Nephron (organoid): ENCODE measurements at regions not wholly inside any gene's neighbourhood (a gene's known extent, or its start where the extent isn't known, plus 50 kb on each side); places are given as distances from the start of the nearest gene placed in this dataset.

ENCODE experiments used
- H3K27ac Mint-ChIP-seq, 3 experiments: 2 replicates each; pipeline ENCODE4 v1.8.0; 2020; ENCODE audit warnings: mixed read lengths in 3 of 3, mild to moderate bottlenecking in 2 of 3, moderate library complexity in 1 of 3
- H3K27me3 Mint-ChIP-seq: 2 replicates; pipeline ENCODE4 v1.8.0; 2021; ENCODE audit warnings: low read depth, mild to moderate bottlenecking, moderate library complexity, mixed read lengths
- H3K36me3 Mint-ChIP-seq: 2 replicates; pipeline ENCODE4 v1.8.0; 2020; ENCODE audit warnings: low read depth, mixed read lengths
- H3K4me1 Mint-ChIP-seq: 2 replicates; pipeline ENCODE4 v1.8.0; 2020; ENCODE audit warnings: mixed read lengths
- H3K4me3 Mint-ChIP-seq, 3 experiments: 2 replicates each; pipeline ENCODE4 v1.8.0; 2020; ENCODE audit warnings: mild to moderate bottlenecking in 3 of 3, mixed read lengths in 3 of 3, moderate library complexity in 2 of 3
- H3K9me3 Mint-ChIP-seq: 2 replicates; pipeline ENCODE4 v1.8.0; 2020; ENCODE audit warnings: mixed read lengths
- TF ChIP-seq, protein P1 (sequence below), 3 experiments: fragments of 200-600 bp; sonication (generic); IDR thresholded peaks; one replicate each; pipeline ENCODE4 v1.5.0; 2021; ENCODE audit warnings: antibody characterized with exemption in 3 of 3; ENCODE audit not compliant: unreplicated experiment in 3 of 3

DNA sequence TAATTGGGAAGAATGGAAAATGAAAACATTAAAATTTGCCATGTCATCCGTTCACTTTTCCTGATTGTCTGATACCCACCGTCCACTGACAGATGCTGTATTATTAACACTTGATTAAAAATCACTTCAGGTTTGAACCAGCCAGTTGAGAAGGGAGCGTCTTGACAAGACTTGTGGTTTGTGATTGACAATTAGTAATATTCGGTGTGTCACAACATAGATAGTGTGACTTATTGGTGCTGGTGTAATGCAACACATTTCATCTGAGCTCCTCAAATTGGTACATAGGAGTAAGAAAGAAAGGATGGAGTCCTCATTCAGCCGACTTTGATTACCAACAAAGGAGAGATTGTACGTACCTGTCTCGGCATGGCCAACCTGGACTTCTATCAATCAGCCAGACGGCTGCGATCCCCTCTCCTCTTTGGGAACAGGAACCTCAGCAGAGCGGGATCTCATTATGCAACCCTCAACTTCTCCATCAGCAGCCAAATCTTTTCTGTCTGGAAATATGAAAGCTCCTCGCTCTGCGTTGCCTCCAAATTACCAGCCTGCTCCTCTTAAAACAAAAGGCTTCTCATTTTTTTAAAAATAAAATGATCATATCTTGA lies 211.7 kb upstream of the MVB12B start:
- Mint-ChIP-seq H3K4me3 (no peak overlapping the region), H3K27me3 (peaks cover 49% of the 10 kb centered on the region), H3K36me3 (no peaks in the 10 kb centered on the region), H3K4me1 (no peaks in the 10 kb centered on the region), H3K9me3 (peaks cover 2% of the 10 kb centered on the region), H3K27ac (no peak overlapping the region)
- TF ChIP-seq, protein P1, sequence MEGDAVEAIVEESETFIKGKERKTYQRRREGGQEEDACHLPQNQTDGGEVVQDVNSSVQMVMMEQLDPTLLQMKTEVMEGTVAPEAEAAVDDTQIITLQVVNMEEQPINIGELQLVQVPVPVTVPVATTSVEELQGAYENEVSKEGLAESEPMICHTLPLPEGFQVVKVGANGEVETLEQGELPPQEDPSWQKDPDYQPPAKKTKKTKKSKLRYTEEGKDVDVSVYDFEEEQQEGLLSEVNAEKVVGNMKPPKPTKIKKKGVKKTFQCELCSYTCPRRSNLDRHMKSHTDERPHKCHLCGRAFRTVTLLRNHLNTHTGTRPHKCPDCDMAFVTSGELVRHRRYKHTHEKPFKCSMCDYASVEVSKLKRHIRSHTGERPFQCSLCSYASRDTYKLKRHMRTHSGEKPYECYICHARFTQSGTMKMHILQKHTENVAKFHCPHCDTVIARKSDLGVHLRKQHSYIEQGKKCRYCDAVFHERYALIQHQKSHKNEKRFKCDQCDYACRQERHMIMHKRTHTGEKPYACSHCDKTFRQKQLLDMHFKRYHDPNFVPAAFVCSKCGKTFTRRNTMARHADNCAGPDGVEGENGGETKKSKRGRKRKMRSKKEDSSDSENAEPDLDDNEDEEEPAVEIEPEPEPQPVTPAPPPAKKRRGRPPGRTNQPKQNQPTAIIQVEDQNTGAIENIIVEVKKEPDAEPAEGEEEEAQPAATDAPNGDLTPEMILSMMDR (IDR thresholded peaks at IDR 0.05; ENCODE audit: unreplicated experiment in 3 of 3): no peak

DNA sequence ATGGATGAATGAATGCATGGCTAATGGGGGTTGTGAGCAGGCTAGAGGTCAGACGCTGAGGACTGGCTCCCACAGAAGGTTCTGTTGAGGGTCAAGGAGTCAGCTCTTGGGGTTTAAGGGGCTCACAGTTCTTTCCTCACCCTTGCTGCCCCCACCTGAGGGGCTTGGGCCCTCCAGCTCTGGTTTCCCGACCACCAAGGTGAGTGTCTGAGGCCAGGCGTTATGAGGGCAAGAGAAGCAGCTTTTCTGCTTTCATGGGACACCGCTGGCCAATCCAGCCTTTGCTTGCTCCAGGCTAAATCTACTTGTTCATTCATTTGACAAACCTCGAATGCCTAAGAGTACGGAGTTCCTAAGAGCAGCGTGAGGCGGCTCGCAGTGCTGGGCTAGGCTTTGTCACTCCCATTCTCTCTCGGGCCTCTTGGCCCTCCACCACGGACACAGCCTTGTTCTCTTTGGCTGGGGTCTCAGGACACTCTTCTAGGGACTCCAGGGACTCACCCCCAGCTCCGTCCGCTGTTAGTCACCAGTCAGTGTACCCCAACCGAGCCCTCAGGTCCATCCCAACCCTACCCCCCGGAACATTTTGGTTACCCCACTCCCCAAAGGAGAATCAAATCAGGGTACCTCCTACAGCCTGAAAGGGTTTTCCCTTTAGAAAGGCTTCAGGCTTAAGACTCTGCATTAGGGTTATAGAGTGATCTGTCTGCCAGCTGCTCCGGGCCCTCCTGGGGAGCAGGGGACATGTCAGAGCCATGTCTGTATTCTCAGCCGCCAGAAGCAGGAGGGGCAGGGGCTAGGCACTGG lies 210.1 kb upstream of the MVB12B start:
- TF ChIP-seq, protein P1 (IDR thresholded peaks at IDR 0.05; ENCODE audit: unreplicated experiment in 3 of 3): no peak
- peaks cover 40% of the 10 kb centered on the region for H3K27me3 Mint-ChIP-seq
- no peaks in the 10 kb centered on the region for H3K36me3 Mint-ChIP-seq
- H3K27ac Mint-ChIP-seq: no peak overlapping the region
- H3K4me3 Mint-ChIP-seq: no peak overlapping the region
- H3K4me1 Mint-ChIP-seq: no peaks in the 10 kb centered on the region
- H3K9me3 Mint-ChIP-seq: peaks cover 2% of the 10 kb centered on the region

DNA sequence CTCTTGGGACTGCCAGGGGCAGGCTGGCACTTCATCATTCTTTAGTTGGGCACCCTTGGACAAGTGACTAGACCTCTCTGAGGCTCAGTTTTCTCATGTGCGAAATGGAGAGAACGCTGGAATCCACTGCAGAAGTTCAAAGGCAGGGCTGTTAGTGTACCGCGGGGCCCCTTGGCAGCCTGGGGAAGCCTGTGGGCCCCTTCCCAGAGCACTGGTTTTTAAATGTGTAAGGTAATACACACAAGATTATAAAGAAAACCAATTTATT lies 209.5 kb upstream of the MVB12B start:
- Mint-ChIP-seq H3K27me3 (peaks cover 38% of the 10 kb centered on the region), H3K9me3 (peaks cover 2% of the 10 kb centered on the region), H3K4me1 (no peaks in the 10 kb centered on the region), H3K27ac (no peak overlapping the region), H3K4me3 (no peak overlapping the region), H3K36me3 (no peaks in the 10 kb centered on the region)
- TF ChIP-seq, protein P1 (IDR thresholded peaks at IDR 0.05; ENCODE audit: unreplicated experiment in 3 of 3): no peak

DNA sequence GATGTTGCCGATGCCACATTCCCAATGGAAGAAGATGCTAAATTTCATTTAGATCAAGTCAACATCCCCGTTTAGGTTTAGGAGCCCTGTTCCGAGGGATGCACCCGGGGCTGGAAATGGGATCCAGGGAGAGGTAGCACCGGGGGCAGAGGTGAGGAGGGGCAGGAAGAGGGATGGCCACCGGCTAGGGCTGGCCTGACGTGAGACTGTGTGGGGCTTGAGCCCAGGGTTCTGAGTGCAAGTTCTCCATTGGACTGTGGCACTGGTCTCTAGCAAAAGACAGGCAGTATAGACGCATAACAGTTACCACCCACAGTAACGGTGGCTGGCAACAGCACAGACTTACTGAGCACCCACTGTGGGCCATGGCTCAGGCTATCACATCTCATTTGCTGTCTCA lies 209.0 kb upstream of the MVB12B start:
- Mint-ChIP-seq H3K4me1 (no peaks in the 10 kb centered on the region), H3K9me3 (peaks cover 2% of the 10 kb centered on the region), H3K4me3 (no peak overlapping the region), H3K27me3 (peaks cover 36% of the 10 kb centered on the region), H3K36me3 (no peaks in the 10 kb centered on the region), H3K27ac (no peak overlapping the region)
- TF ChIP-seq, protein P1 (IDR thresholded peaks at IDR 0.05; ENCODE audit: unreplicated experiment in 3 of 3): no peak

DNA sequence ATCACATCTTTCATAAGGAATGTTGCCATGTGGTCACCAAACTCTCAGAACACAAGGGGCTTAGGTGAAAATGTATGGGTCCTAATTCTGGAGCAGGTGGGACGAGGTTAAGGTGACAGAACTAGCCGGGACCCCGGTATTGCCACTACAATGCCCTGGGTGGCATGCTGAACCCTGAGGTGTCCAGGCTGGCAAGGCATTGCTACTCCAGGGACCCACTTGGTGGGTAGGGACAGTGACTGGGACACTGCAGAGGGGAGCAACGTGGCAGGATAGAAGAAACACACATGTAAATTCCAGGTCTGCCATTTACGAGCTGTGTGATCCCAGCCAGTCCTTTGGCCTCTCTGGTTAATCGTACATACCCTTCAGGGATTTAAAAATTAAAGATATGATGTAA lies 206.9 kb upstream of the MVB12B start:
- H3K4me1 Mint-ChIP-seq: no peaks in the 10 kb centered on the region

More for the DNA sequence above, 206.9 kb upstream of the MVB12B start:
- H3K36me3 Mint-ChIP-seq: no peaks in the 10 kb centered on the region
- no peak overlapping the region for H3K27ac Mint-ChIP-seq
- peaks cover 37% of the 10 kb centered on the region for H3K27me3 Mint-ChIP-seq
- H3K4me3 Mint-ChIP-seq: no peak overlapping the region
- TF ChIP-seq, protein P1 (IDR thresholded peaks at IDR 0.05; ENCODE audit: unreplicated experiment in 3 of 3): no peak
- H3K9me3 Mint-ChIP-seq: peaks cover under 1% of the 10 kb centered on the region
